WTC11 (cell line): ENCODE measurements at regions not wholly inside any gene's neighbourhood (a gene's known extent, or its start where the extent isn't known, plus 50 kb on each side); places are given as distances from the start of the nearest gene placed in this dataset.

Source experiments
- ATAC-seq: fragments of 200-7000 bp; cut with Tn5 transposase; 2 replicates; pipeline ENCODE4 v1.10.0; 2021; ENCODE audit warnings: mild to moderate bottlenecking, moderate library complexity
- CTCF ChIA-PET: fragments of 300-600 bp; sonication (Branson Sonifier 250); formaldehyde crosslinking; loops from one replicate; lab custom pipeline; 2021; ENCODE audit warnings: antibody characterized with exemption; lab: Charles Lee
- POLR2A ChIA-PET: fragments of 350-600 bp; sonication (Branson Sonifier 250); formaldehyde crosslinking; loops from one replicate; lab custom pipeline; 2021; ENCODE audit warnings: antibody characterized with exemption; lab: Charles Lee
- DNase-seq: peaks from one replicate; pipeline ENCODE4 v3.0.0; 2021; ENCODE audit warnings: low spot score
- H3K27ac Mint-ChIP-seq: 2 replicates; pipeline ENCODE4 v1.8.0; 2021; ENCODE audit warnings: mixed read lengths
- H3K27me3 Mint-ChIP-seq: 2 replicates; pipeline ENCODE4 v1.8.0; 2021; ENCODE audit warnings: low read depth, mild to moderate bottlenecking, moderate library complexity, mixed read lengths
- H3K36me3 Mint-ChIP-seq: 2 replicates; pipeline ENCODE4 v1.8.0; 2021; ENCODE audit warnings: mixed read lengths
- H3K4me1 Mint-ChIP-seq: 2 replicates; pipeline ENCODE4 v1.8.0; 2022; ENCODE audit warnings: mixed read lengths
- H3K4me3 Mint-ChIP-seq: 2 replicates; pipeline ENCODE4 v1.8.0; 2021; ENCODE audit warnings: mild to moderate bottlenecking, moderate library complexity, mixed read lengths
- H3K9me3 Mint-ChIP-seq: 2 replicates; pipeline ENCODE4 v1.8.0; 2021; ENCODE audit warnings: mixed read lengths
- CBFB ChIP-seq: sonication (generic); formaldehyde crosslinking; IDR thresholded peaks from 2 replicates; pipeline ENCODE4 v1.8.1; 2022; ENCODE audit warnings: mild to moderate bottlenecking, low read depth, missing genetic modification reagents
- CREM ChIP-seq: sonication (generic); formaldehyde crosslinking; IDR thresholded peaks from 2 replicates; pipeline ENCODE4 v1.8.1; 2022; ENCODE audit warnings: mild to moderate bottlenecking, missing genetic modification reagents, moderate library complexity
- ESRRA ChIP-seq: sonication (generic); formaldehyde crosslinking; IDR thresholded peaks from 2 replicates; pipeline ENCODE4 v1.8.1; 2022; ENCODE audit warnings: mild to moderate bottlenecking, missing genetic modification reagents, borderline replicate concordance
- ETV6 ChIP-seq: sonication (generic); formaldehyde crosslinking; IDR thresholded peaks from 2 replicates; pipeline ENCODE4 v1.8.1; 2022; ENCODE audit warnings: mild to moderate bottlenecking, missing genetic modification reagents
- GABPB1 ChIP-seq: sonication (generic); formaldehyde crosslinking; IDR thresholded peaks from 2 replicates; pipeline ENCODE4 v1.8.1; 2023; ENCODE audit warnings: mild to moderate bottlenecking, missing genetic modification reagents
- MXD4 ChIP-seq: fragments of 250-450 bp; sonication (Bioruptor Pico); IDR thresholded peaks from 2 replicates; pipeline ENCODE4 v1.8.0; 2021; ENCODE audit warnings: mild to moderate bottlenecking, moderate library complexity, borderline replicate concordance
- PRRX2 ChIP-seq: fragments of 250-450 bp; sonication (Bioruptor Pico); IDR thresholded peaks from 2 replicates; pipeline ENCODE4 v1.8.0; 2021; ENCODE audit warnings: mild to moderate bottlenecking
- ZBTB21 ChIP-seq: sonication (generic); formaldehyde crosslinking; IDR thresholded peaks from 2 replicates; pipeline ENCODE4 v1.8.1; 2023; ENCODE audit warnings: mild to moderate bottlenecking, missing genetic modification reagents, borderline replicate concordance
- ZNF317 ChIP-seq: sonication (generic); formaldehyde crosslinking; IDR thresholded peaks from 2 replicates; pipeline ENCODE4 v1.8.1; 2023; ENCODE audit warnings: low read depth, mild to moderate bottlenecking, moderate library complexity, missing genetic modification reagents, borderline replicate concordance
- ZNF416 ChIP-seq: fragments of 250-450 bp; sonication (Bioruptor Pico); IDR thresholded peaks from 2 replicates; pipeline ENCODE4 v1.9.0; 2021; ENCODE audit warnings: mild to moderate bottlenecking, inconsistent platforms
- ZNF423 ChIP-seq: fragments of 250-450 bp; sonication (Bioruptor Pico); IDR thresholded peaks from 2 replicates; pipeline ENCODE4 v2.1.2; 2022; ENCODE audit warnings: mild to moderate bottlenecking, moderate library complexity
- TF ChIP-seq, protein P1 (sequence below): sonication (generic); formaldehyde crosslinking; IDR thresholded peaks from 2 replicates; pipeline ENCODE4 v1.8.1; 2023; ENCODE audit warnings: mild to moderate bottlenecking, missing genetic modification reagents, moderate library complexity
- TF ChIP-seq, protein P2 (sequence below): sonication (generic); formaldehyde crosslinking; IDR thresholded peaks from 2 replicates; pipeline ENCODE4 v1.8.1; 2022; ENCODE audit warnings: mild to moderate bottlenecking, missing genetic modification reagents, moderate library complexity, borderline replicate concordance
- TF ChIP-seq, protein P3 (sequence below): sonication (generic); formaldehyde crosslinking; IDR thresholded peaks from 2 replicates; pipeline ENCODE4 v1.8.1; 2022; ENCODE audit warnings: low read depth, missing genetic modification reagents, borderline replicate concordance
- TF ChIP-seq, protein P4 (sequence below): sonication (generic); formaldehyde crosslinking; IDR thresholded peaks from 2 replicates; pipeline ENCODE4 v1.8.1; 2023; ENCODE audit warnings: mild to moderate bottlenecking, missing genetic modification reagents, borderline replicate concordance
- TF ChIP-seq, protein P5 (sequence below): sonication (generic); formaldehyde crosslinking; IDR thresholded peaks from 2 replicates; pipeline ENCODE4 v1.8.0; 2022; ENCODE audit warnings: mild to moderate bottlenecking, missing genetic modification reagents
- TF ChIP-seq, protein P6 (sequence below): sonication (generic); formaldehyde crosslinking; conservative IDR thresholded peaks from 2 replicates; pipeline ENCODE4 v1.8.1; 2023; ENCODE audit warnings: mild to moderate bottlenecking, low read depth, missing genetic modification reagents, moderate library complexity
- TF ChIP-seq, protein P7 (sequence below): sonication (generic); formaldehyde crosslinking; IDR thresholded peaks from 2 replicates; pipeline ENCODE4 v1.8.1; 2022; ENCODE audit warnings: missing genetic modification reagents, borderline replicate concordance
- TF ChIP-seq, protein P8 (sequence below): sonication (generic); formaldehyde crosslinking; IDR thresholded peaks from 2 replicates; pipeline ENCODE4 v1.8.0; 2022; ENCODE audit warnings: mild to moderate bottlenecking, missing genetic modification reagents
- TF ChIP-seq, protein P9 (sequence below): sonication (generic); formaldehyde crosslinking; IDR thresholded peaks from 2 replicates; pipeline ENCODE4 v1.8.1; 2023; ENCODE audit warnings: mild to moderate bottlenecking, missing genetic modification reagents, moderate library complexity

DNA sequence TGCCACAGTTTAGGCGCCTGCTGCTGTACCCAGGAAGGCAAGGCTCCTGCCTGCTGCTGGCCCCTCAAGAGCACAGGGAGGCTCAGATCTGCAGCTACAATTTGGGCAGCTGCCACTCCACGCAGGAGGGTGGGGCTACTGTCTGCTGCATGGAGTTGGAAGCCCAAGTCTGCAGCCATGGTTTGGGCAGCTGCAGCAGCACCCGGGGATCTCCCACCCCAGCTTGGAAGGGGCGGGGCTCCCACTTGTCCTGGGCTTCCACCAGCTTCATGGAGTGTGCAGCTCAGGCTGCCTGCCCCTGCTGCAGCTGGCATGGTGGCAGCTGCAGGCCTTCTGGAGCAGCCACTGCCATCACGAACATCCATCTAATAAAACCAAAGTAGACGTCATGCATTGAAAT, 512.9 kb downstream of the PYDC2 start:
- CTCF ChIA-PET, result no interaction called here
- no peak overlapping the region for H3K4me3 Mint-ChIP-seq
- no peaks in the 10 kb centered on the region for H3K27me3 Mint-ChIP-seq
- peaks cover 4% of the 10 kb centered on the region for H3K4me1 Mint-ChIP-seq
- H3K27ac Mint-ChIP-seq, result no peak overlapping the region
- ATAC-seq, result no peak
- TF ChIP-seq ETV6 (no peak), ESRRA (no peak), CBFB (CRISPR knock-in tag) (no peak)
- TF ChIP-seq, protein P1, sequence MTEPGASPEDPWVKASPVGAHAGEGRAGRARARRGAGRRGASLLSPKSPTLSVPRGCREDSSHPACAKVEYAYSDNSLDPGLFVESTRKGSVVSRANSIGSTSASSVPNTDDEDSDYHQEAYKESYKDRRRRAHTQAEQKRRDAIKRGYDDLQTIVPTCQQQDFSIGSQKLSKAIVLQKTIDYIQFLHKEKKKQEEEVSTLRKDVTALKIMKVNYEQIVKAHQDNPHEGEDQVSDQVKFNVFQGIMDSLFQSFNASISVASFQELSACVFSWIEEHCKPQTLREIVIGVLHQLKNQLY, result no peak
- TF ChIP-seq, protein P2, sequence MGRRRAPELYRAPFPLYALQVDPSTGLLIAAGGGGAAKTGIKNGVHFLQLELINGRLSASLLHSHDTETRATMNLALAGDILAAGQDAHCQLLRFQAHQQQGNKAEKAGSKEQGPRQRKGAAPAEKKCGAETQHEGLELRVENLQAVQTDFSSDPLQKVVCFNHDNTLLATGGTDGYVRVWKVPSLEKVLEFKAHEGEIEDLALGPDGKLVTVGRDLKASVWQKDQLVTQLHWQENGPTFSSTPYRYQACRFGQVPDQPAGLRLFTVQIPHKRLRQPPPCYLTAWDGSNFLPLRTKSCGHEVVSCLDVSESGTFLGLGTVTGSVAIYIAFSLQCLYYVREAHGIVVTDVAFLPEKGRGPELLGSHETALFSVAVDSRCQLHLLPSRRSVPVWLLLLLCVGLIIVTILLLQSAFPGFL, result no peak
- TF ChIP-seq, protein P3, sequence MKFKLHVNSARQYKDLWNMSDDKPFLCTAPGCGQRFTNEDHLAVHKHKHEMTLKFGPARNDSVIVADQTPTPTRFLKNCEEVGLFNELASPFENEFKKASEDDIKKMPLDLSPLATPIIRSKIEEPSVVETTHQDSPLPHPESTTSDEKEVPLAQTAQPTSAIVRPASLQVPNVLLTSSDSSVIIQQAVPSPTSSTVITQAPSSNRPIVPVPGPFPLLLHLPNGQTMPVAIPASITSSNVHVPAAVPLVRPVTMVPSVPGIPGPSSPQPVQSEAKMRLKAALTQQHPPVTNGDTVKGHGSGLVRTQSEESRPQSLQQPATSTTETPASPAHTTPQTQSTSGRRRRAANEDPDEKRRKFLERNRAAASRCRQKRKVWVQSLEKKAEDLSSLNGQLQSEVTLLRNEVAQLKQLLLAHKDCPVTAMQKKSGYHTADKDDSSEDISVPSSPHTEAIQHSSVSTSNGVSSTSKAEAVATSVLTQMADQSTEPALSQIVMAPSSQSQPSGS (CRISPR knock-in tag), result no peak
- DNase-seq, result no peak
- H3K36me3 Mint-ChIP-seq, result peaks cover 9% of the 10 kb centered on the region
- peaks cover 14% of the 10 kb centered on the region for H3K9me3 Mint-ChIP-seq
- POLR2A ChIA-PET, result no interaction called here

DNA sequence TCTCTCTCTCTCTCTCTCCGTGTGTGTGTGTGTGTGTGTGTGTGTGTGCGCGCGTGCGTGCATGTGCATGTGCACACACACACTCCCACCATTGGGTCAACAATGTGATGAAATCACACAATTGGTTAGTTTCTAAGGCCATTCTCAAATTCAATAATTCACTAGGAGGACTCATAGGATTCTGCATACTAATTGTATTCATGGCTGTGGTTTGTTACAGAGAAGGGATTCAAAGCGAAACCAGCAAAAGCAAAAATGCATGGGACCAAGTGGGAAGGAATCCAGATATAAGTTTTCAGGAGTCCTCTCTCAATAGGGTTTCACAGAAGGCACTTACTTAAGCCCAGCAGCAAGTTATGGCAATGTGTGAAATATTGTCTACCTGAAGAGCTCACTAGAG, 515.0 kb downstream of the PYDC2 start:
- CTCF ChIA-PET, result no interaction called here
- H3K27me3 Mint-ChIP-seq, result no peaks in the 10 kb centered on the region

DNA sequence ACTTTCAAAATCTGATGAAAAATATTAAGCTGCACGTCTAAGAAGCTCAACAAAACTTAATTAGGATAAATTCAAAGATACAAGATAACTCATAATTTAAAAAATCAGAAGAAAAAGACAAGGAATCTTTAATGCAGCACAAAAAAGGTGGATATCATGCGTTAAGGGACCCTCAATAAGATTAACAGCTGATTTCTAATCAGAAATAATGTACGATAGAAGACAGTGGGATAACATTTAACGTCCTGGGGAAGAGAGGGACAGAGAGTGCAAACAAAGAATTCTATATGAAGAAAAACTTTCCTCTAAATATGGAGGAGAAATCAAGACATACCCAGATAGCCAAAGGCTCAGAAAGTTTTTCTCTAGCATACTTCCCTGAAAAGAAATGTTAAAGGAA, 519.5 kb downstream of the PYDC2 start:
- Mint-ChIP-seq H3K4me3 (no peak overlapping the region), H3K4me1 (peaks cover 4% of the 10 kb centered on the region), H3K9me3 (peaks cover 26% of the 10 kb centered on the region), H3K36me3 (peaks cover 23% of the 10 kb centered on the region), H3K27ac (no peak overlapping the region), H3K27me3 (no peaks in the 10 kb centered on the region)
- ATAC-seq (no peak), DNase-seq (no peak)
- TF ChIP-seq, protein P4, sequence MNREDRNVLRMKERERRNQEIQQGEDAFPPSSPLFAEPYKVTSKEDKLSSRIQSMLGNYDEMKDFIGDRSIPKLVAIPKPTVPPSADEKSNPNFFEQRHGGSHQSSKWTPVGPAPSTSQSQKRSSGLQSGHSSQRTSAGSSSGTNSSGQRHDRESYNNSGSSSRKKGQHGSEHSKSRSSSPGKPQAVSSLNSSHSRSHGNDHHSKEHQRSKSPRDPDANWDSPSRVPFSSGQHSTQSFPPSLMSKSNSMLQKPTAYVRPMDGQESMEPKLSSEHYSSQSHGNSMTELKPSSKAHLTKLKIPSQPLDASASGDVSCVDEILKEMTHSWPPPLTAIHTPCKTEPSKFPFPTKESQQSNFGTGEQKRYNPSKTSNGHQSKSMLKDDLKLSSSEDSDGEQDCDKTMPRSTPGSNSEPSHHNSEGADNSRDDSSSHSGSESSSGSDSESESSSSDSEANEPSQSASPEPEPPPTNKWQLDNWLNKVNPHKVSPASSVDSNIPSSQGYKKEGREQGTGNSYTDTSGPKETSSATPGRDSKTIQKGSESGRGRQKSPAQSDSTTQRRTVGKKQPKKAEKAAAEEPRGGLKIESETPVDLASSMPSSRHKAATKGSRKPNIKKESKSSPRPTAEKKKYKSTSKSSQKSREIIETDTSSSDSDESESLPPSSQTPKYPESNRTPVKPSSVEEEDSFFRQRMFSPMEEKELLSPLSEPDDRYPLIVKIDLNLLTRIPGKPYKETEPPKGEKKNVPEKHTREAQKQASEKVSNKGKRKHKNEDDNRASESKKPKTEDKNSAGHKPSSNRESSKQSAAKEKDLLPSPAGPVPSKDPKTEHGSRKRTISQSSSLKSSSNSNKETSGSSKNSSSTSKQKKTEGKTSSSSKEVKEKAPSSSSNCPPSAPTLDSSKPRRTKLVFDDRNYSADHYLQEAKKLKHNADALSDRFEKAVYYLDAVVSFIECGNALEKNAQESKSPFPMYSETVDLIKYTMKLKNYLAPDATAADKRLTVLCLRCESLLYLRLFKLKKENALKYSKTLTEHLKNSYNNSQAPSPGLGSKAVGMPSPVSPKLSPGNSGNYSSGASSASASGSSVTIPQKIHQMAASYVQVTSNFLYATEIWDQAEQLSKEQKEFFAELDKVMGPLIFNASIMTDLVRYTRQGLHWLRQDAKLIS (CRISPR knock-in tag), result no peak
- TF ChIP-seq, protein P5, sequence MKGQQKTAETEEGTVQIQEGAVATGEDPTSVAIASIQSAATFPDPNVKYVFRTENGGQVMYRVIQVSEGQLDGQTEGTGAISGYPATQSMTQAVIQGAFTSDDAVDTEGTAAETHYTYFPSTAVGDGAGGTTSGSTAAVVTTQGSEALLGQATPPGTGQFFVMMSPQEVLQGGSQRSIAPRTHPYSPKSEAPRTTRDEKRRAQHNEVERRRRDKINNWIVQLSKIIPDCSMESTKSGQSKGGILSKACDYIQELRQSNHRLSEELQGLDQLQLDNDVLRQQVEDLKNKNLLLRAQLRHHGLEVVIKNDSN, result no peak
- TF ChIP-seq, protein P6, sequence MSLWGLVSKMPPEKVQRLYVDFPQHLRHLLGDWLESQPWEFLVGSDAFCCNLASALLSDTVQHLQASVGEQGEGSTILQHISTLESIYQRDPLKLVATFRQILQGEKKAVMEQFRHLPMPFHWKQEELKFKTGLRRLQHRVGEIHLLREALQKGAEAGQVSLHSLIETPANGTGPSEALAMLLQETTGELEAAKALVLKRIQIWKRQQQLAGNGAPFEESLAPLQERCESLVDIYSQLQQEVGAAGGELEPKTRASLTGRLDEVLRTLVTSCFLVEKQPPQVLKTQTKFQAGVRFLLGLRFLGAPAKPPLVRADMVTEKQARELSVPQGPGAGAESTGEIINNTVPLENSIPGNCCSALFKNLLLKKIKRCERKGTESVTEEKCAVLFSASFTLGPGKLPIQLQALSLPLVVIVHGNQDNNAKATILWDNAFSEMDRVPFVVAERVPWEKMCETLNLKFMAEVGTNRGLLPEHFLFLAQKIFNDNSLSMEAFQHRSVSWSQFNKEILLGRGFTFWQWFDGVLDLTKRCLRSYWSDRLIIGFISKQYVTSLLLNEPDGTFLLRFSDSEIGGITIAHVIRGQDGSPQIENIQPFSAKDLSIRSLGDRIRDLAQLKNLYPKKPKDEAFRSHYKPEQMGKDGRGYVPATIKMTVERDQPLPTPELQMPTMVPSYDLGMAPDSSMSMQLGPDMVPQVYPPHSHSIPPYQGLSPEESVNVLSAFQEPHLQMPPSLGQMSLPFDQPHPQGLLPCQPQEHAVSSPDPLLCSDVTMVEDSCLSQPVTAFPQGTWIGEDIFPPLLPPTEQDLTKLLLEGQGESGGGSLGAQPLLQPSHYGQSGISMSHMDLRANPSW (CRISPR knock-in tag), result no peak
- TF ChIP-seq ZBTB21 (CRISPR knock-in tag) (no peak), ZNF317 (CRISPR knock-in tag) (peak; percentile 94)
- TF ChIP-seq, protein P7, sequence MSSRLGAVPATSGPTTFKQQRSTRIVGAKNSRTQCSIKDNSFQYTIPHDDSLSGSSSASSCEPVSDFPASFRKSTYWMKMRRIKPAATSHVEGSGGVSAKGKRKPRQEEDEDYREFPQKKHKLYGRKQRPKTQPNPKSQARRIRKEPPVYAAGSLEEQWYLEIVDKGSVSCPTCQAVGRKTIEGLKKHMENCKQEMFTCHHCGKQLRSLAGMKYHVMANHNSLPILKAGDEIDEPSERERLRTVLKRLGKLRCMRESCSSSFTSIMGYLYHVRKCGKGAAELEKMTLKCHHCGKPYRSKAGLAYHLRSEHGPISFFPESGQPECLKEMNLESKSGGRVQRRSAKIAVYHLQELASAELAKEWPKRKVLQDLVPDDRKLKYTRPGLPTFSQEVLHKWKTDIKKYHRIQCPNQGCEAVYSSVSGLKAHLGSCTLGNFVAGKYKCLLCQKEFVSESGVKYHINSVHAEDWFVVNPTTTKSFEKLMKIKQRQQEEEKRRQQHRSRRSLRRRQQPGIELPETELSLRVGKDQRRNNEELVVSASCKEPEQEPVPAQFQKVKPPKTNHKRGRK (CRISPR knock-in tag), result no peak
- ChIA-PET CTCF (no interaction called here), POLR2A (no interaction called here)

More for the DNA sequence above, 515.0 kb downstream of the PYDC2 start:
- Mint-ChIP-seq H3K9me3 (peaks cover 26% of the 10 kb centered on the region), H3K4me3 (no peak overlapping the region), H3K27ac (no peak overlapping the region), H3K4me1 (peaks cover 4% of the 10 kb centered on the region), H3K36me3 (peaks cover 23% of the 10 kb centered on the region)
- TF ChIP-seq MXD4 (no peak), CREM (no peak), ZNF423 (CRISPR knock-in tag) (no peak), ETV6 (no peak), ZNF416 (CRISPR knock-in tag) (no peak), GABPB1 (CRISPR knock-in tag) (no peak), PRRX2 (CRISPR knock-in tag) (no peak)
- TF ChIP-seq, protein P8, sequence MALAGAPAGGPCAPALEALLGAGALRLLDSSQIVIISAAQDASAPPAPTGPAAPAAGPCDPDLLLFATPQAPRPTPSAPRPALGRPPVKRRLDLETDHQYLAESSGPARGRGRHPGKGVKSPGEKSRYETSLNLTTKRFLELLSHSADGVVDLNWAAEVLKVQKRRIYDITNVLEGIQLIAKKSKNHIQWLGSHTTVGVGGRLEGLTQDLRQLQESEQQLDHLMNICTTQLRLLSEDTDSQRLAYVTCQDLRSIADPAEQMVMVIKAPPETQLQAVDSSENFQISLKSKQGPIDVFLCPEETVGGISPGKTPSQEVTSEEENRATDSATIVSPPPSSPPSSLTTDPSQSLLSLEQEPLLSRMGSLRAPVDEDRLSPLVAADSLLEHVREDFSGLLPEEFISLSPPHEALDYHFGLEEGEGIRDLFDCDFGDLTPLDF (CRISPR knock-in tag), result no peak
- TF ChIP-seq, protein P9, sequence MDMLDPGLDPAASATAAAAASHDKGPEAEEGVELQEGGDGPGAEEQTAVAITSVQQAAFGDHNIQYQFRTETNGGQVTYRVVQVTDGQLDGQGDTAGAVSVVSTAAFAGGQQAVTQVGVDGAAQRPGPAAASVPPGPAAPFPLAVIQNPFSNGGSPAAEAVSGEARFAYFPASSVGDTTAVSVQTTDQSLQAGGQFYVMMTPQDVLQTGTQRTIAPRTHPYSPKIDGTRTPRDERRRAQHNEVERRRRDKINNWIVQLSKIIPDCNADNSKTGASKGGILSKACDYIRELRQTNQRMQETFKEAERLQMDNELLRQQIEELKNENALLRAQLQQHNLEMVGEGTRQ (CRISPR knock-in tag), result no peak
- POLR2A ChIA-PET, result no interaction called here
- ATAC-seq, result no peak
- DNase-seq, result no peak
